ENCODE measurements at regions not wholly inside any gene's neighbourhood (a gene's known extent, or its start where the extent isn't known, plus 50 kb on each side); places are given as distances from the start of the nearest gene placed in this dataset.
A peak's percentile ranks its signal among the peaks of the same experiment; 100 is the strongest.

DNA sequence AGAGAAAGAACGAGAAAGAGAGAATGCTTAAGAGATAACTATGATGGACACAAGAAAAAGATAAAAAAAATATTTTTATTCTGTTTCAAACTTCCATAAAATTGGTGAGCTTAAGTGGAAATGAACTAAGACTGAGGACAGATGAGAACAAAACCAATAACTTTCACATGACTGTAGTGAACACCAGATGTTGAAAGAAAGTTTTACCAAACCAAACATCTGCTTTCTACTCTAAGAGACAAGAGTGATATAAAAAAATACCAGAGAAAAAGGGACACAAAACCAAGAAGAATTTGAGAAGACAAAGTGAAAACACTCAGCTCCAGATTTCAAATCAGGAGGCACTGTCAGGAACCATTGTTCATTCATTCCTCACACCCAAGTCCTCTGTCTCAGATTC is 147.9 kb downstream of the IMPG2 start:
- DNase-seq, result no peak

DNA sequence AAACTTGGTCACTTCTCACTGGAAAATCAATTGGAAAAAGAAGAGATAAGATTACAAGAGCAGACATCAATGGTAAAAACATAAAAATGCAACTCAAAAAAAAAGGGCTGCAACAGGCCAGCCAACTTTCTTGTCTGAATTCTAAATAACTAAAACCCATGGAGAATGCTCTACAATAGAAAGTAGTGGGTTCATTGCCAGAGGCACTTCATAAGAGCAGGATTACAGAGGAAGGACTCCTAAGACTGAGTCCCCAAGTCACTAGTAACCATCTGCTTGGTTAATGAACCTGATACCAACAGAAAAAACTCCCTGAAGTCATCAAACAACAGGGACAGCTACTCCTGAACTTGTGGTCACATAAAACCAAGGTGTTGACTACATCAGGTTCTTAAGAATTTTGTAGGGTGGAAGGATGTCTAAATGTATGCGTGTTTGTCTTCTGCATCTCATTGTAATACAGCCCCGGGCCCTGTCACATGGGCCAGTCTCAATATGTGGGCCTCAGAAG is 148.6 kb downstream of the IMPG2 start:
- peak; percentile 17 for DNase-seq

DNA sequence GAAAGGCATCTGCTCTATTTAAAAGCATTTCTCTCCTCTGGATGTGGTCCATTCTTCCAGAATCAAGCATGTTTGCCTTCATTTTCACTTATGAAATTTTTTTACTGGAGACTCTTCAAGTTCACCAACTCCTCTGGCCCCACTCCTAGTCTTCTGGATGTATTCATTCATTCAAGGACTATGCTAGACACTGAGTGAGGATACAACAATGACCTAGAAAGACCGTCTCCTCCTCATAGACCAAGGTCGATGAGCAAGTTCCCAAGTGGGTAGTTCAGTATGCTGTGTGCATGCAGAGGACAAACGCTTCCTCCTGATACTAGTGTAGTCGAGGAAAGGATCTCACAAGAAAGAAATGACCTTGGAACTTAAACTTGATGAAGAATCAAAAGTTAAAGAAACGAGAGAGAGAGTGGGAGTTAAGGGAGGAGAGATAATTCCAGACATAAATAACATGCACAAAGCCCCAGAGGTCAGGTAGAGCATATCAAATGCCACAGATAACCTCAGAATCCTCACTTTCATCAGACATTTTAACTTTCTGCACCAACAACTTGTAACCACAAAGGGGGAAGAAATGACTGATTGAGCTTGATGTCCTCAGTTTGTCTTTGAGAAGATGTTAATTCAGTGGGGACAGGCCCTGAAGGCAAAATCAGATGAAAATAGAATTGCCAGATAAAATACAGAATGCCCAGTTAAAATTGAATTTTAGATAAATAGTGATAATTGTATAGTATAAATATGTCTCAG is 149.4 kb downstream of the IMPG2 start:
- DNase-seq, result peak; percentile 23

GRCh38 chr3:101170062-101170771 is 150.2 kb downstream of the IMPG2 start:
- peak; percentile 1 for DNase-seq

DNA sequence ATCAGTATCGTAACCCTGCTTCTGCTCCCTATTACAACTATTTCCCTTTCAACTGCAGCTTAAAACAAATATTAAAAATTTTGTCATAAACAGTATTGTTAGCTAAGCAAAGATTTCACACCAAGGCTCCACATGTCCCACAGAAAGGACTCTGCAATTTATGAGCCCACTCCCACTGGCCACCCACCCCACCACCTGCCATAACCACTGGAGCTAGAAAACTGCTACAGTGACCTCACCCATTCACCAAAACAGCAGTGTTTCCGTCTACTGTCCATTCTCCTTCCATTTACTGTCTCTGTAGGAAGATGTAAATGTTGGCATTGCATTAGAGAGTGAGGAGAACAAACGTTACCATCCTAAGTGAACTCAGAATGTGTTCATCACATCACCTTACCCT is 150.9 kb downstream of the IMPG2 start:
- no peak for DNase-seq

GRCh38 chr3:101167376-101167775 is 153.0 kb downstream of the IMPG2 start:
- no peak for DNase-seq

DNA sequence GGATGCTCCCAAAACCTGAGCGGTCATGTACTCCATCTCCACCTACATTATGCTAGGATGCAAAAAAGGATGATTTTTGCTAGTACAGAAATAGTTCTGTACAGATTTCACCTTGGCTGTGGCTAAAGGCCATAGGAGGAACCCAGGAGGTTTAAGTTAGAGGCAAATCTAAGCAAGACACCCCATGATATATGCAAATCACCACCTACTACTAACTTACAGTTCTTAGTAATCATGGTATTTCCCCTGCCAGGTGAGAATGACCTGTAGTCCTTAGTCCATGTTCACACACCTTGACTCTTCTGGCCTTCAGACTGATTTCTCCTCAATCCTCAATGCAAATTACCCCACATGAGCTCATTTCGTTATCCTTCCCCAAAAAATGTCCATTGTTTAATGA is 154.2 kb downstream of the IMPG2 start:
- no peak for DNase-seq

- no peak for DNase-seq
Observed at GRCh38 chr3:101163554-101163953, 156.8 kb downstream of the IMPG2 start.

DNA sequence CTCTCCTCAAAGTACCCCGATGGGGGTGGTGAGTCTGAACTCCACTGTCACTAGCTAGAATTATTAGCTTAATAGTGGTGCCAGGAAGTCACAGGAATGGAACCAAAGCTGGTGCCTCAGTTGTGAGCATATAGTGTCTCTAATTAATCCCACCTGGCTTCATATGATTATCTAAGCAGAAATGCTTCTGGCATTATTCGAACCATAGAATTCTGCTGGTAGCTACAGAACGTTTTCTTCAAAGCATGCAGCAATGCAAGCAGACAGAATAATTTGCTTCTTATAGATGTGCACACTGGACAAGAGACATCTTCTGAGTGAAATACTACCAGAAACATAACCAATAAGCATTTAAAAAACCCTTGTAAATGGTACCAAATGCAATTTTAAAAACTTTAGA is 160.9 kb downstream of the IMPG2 start:
- no peak for DNase-seq

DNA sequence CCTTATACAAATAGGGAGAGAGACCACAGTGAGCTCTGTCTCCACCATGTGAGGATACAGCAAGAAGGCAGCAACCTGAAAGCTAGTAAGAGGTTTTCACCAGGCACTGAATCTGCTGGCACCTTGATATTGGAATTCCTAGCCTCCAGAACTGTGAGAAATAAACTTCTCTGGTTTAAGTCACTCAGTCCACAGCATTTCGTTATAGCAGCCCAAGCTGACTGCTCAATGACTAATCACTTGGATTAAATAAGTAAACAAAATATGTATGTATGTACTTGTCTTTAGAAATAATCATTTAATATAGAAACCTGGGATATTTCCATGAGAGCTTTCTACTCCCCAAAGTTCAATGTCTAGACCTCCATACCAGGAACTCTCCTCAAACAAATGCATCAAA is 162.0 kb downstream of the IMPG2 start:
- no peak for DNase-seq

GRCh38 chr3:101156787-101157345 is 163.5 kb downstream of the IMPG2 start:
- no peak for DNase-seq

DNA sequence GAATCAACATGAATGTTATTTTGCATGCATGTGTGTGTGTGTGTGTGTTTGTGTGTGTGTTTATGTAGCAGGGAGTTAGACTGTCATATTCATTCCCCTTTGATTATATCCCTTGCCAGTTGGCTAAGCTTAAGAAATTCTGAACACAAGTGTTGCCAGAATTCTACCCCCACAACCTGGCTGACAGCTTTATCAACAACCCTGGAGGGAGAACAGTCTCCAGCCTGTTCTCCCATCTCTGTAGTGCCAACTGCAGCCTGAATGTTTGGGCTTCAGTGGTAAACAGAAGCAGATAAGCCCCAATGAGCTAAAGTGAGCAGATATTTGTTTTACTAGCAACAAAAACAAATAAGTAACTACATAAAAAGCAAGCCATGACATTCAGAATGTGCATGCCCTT is 162.6 kb upstream of the ABI3BP start:
- DNase-seq, result no peak

GRCh38 chr3:101154401-101154800 is 161.2 kb upstream of the ABI3BP start:
- DNase-seq, result no peak

DNA sequence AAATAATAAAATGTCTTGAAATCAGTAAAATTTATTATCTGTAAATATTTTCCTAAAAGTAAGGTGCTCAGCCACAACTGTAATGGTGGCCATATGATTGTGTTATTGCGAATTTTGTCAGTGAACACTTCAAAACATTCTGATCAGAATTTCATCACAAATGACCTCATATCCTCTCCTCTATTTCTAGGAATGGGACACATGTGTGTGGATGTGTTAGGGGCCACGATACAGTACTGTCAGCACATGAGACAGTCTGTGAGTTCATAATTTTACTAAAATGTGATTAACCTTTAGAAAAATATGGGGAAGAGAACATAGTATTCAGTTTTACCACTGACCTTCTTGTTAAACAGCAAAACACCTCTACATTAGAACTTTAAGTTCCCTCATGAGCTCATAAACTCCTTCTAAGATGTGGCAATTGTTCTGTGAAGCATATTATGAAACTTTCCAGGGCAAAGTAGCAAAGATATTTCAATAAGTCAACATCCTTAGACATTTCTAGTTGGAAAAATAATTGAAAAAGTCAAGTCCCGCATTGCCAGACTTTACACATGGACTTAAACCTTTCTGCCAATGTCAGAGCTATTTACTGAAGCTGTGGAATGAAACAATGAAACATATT is 158.2 kb upstream of the ABI3BP start:
- no peak for DNase-seq

- no peak for DNase-seq
Observed at GRCh38 chr3:101150504-101150903, 157.3 kb upstream of the ABI3BP start.

- DNase-seq, result no peak
Observed at GRCh38 chr3:101149707-101150106, 156.5 kb upstream of the ABI3BP start.

DNA sequence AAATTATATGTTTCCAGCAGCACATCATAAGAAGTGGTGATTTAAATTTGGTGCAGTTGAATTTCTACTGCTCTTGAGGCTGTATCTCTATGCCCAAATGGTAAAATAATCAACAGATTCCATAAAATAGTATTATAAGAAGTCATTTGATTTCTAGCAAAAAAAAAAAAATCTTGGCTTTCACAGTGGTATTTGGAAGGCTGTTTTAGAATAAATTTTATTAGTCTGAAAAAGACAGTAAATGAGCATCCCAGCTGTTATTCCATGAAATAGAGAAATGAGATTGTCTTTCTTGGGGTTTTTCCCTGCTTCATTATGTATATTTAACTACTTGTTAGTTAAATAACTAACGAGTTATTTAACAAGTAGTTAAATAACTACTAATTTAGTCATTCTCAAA is 156.0 kb upstream of the ABI3BP start:
- no peak for DNase-seq

GRCh38 chr3:101148001-101148400 is 154.8 kb upstream of the ABI3BP start:
- no peak for DNase-seq

DNA sequence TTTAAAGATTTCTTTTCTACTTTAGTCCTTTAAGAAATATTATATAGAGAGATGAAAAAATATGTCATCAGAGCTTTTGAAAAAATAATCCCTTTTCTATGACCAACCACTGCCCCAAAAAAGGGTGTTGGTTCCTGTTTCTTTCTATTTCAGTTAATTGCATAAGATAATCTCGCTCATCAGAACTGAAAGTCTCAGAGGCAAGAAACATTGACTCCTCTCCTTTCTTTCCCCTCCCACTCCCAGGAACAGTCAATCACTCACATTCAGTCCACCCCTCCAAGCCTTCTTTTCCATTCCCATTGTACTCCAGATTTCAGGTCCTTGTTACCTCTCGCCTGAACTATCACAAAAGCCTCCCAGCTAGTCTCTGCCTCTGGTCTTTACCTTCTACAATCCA is 153.7 kb upstream of the ABI3BP start:
- no peak for DNase-seq

DNA sequence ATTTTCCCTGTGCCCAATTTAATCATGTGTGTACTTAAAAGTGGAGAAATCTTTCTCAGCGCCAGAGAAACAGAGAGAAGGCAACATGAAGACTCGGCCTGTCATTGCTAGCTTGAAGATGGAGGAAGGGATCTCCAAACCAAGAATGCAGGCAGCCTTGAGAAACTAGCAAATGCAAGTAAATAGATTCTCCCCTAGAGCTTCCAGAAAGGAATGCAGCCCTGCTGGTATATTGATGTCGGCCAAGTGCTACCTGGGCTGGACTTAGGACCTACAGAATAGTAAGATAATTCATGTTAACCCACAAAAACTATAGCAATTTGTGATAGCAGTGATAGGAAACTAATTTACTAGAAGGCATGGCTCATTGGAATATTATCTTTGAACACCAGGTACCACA is 150.9 kb upstream of the ABI3BP start:
- DNase-seq, result no peak

- DNase-seq, result no peak
Observed at GRCh38 chr3:101143012-101143411, 149.8 kb upstream of the ABI3BP start.

DNA sequence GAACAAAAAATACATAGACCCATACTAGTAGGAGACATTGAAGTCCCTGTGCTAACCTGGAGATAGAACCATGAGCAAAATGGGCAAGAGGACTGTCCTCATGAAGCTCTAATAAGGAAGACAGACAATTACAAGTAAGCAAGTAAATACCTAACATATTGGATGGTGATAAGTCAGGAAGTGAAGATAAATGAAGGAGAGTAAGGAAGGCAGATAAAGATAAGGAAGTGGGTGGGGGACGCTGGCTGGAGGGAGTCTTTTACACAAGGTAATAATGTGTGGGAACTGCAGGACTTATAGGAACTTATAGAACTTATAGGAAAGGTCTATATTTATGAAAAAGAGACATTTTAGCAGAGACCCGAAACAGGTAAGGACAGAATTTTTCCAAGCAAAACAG is 148.9 kb upstream of the ABI3BP start:
- DNase-seq, result no peak

DNA sequence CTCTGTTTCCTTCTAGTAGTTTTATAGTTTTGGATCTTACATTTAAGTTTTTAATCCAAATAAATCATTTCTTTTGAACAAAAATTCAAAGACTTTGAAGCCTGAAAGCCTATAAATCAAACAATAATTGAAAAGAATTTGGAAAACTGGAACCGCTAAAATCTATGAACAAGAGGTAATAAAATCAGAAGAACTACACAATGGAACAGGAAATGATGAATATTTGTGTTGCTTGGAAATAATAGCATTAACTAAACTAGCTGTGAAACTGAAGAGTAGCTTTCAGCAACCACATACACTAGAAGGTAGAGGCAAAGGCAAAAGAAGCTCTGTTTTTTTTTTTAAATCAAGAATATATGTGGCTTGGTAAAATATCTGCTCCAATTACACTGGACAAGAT is 147.9 kb upstream of the ABI3BP start:
- DNase-seq, result no peak

DNA sequence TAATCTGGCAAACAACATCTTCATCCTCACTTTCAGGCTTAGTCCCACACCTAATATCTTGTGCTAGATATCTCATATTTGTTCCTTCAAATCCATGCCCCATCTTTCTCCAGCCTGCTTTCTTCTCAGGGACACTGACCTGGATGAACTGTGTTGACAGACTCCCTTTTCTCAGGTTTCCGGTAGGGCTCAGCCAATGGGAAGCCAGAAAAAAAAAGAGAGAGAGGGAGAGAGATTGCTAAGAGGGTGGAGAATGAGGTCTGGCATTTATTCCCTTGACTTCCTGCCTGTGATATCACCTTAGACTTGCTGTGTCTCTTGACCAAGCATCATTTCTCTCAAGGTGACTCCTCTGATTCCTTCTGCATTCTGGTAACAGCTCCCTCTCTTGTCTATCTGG is 145.6 kb upstream of the ABI3BP start:
- no peak for DNase-seq
